ENCODE measurements at regions not wholly inside any gene's neighbourhood (a gene's known extent, or its start where the extent isn't known, plus 50 kb on each side); places are given as distances from the start of the nearest gene placed in this dataset.

- peaks cover 11% of the 10 kb centered on the region for H3K4me1 Mint-ChIP-seq (ENCODE audit: low read depth, unreplicated experiment)
- H3K36me3 ChIP-seq (ENCODE audit: control insufficient read depth, insufficient read depth, low read length), result no peaks in the 10 kb centered on the region
- 0 out of 2 replicates have a peak, but pooled peaks cover 3% of the 10 kb centered on the region for H3K9me3 ChIP-seq
- H3K27ac Mint-ChIP-seq (ENCODE audit: unreplicated experiment), result no peak overlapping the region
- H3K9me3 Mint-ChIP-seq (ENCODE audit: unreplicated experiment), result no peaks in the 10 kb centered on the region
- no peak overlapping the region for H3K4me3 Mint-ChIP-seq (ENCODE audit: unreplicated experiment)
- no peaks in the 10 kb centered on the region for H3K4me1 ChIP-seq
- ChIA-PET CTCF (no interaction called here), POLR2A (no interaction called here)
- DNase-seq, result no peak
- intact Hi-C loops (cut with micrococcal nuclease; ENCODE audit: unreplicated experiment), result no loop called here
- H3K27me3 ChIP-seq (replicated peaks; ENCODE audit: control insufficient read depth, insufficient read depth, low read length), result no peaks in the 10 kb centered on the region
- BruUV-seq (replicated peaks), result no TSS peak
- TF ChIP-seq, protein P1, sequence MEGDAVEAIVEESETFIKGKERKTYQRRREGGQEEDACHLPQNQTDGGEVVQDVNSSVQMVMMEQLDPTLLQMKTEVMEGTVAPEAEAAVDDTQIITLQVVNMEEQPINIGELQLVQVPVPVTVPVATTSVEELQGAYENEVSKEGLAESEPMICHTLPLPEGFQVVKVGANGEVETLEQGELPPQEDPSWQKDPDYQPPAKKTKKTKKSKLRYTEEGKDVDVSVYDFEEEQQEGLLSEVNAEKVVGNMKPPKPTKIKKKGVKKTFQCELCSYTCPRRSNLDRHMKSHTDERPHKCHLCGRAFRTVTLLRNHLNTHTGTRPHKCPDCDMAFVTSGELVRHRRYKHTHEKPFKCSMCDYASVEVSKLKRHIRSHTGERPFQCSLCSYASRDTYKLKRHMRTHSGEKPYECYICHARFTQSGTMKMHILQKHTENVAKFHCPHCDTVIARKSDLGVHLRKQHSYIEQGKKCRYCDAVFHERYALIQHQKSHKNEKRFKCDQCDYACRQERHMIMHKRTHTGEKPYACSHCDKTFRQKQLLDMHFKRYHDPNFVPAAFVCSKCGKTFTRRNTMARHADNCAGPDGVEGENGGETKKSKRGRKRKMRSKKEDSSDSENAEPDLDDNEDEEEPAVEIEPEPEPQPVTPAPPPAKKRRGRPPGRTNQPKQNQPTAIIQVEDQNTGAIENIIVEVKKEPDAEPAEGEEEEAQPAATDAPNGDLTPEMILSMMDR (IDR thresholded peaks at IDR 0.05; ENCODE audit: insufficient read depth in 1 of 2, low read depth in 1 of 2, low read length in 1 of 2, severe bottlenecking in 1 of 2, unreplicated experiment in 1 of 2), result no peak
- no peaks in the 10 kb centered on the region for H3K27me3 Mint-ChIP-seq (ENCODE audit: insufficient read depth, unreplicated experiment)
- H3K4me3 ChIP-seq (ENCODE audit: low read depth, low read length), result no peak overlapping the region
- no peaks in the 10 kb centered on the region for H3K36me3 Mint-ChIP-seq (ENCODE audit: insufficient read depth, unreplicated experiment)
Observed at GRCh38 chr20:48180024-48180423, 394.7 kb upstream of the SULF2 start.

DNA sequence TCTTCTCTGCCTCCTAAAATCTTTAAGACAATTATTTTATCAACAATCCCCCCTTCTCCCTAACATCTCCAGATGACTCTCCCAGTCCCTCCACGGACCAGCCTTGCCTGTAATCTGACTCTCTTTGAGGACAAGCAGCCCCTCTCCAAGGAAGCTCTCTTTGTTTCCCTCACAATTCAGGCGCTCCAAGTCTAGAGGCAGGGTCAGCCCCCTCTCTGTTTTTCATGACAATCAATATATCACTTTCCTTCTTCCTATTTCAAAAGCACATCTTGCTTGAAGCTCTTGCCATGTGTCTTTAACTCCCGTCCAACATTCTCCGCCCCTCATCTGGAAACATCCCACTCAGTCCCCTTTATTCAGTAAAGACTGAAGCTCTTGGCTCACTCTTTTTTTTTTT is 393.4 kb upstream of the SULF2 start:
- H3K4me3 ChIP-seq (ENCODE audit: low read depth, low read length), result no peak overlapping the region
- BruUV-seq (replicated peaks), result no TSS peak
- TF ChIP-seq, protein P1 (IDR thresholded peaks at IDR 0.05; ENCODE audit: insufficient read depth in 1 of 2, low read depth in 1 of 2, low read length in 1 of 2, severe bottlenecking in 1 of 2, unreplicated experiment in 1 of 2), result no peak
- H3K36me3 Mint-ChIP-seq (ENCODE audit: insufficient read depth, unreplicated experiment), result no peaks in the 10 kb centered on the region
- no peak overlapping the region for H3K4me3 Mint-ChIP-seq (ENCODE audit: unreplicated experiment)
- peaks cover 3% of the 10 kb centered on the region for H3K27me3 Mint-ChIP-seq (ENCODE audit: insufficient read depth, unreplicated experiment)
- H3K9me3 ChIP-seq, result 0 out of 2 replicates have a peak, but pooled peaks cover 3% of the 10 kb centered on the region
- H3K4me1 ChIP-seq, result no peaks in the 10 kb centered on the region
- no peaks in the 10 kb centered on the region for H3K36me3 ChIP-seq (ENCODE audit: control insufficient read depth, insufficient read depth, low read length)
- CTCF ChIA-PET, result no interaction called here
- H3K4me1 Mint-ChIP-seq (ENCODE audit: low read depth, unreplicated experiment), result peaks cover 11% of the 10 kb centered on the region
- intact Hi-C loops (cut with micrococcal nuclease; ENCODE audit: unreplicated experiment), result no loop called here
- H3K9me3 Mint-ChIP-seq (ENCODE audit: unreplicated experiment), result no peaks in the 10 kb centered on the region
- no peak for DNase-seq
- H3K27me3 ChIP-seq (replicated peaks; ENCODE audit: control insufficient read depth, insufficient read depth, low read length), result no peaks in the 10 kb centered on the region
- POLR2A ChIA-PET, result no interaction called here
- H3K27ac Mint-ChIP-seq (ENCODE audit: unreplicated experiment), result no peak overlapping the region

DNA sequence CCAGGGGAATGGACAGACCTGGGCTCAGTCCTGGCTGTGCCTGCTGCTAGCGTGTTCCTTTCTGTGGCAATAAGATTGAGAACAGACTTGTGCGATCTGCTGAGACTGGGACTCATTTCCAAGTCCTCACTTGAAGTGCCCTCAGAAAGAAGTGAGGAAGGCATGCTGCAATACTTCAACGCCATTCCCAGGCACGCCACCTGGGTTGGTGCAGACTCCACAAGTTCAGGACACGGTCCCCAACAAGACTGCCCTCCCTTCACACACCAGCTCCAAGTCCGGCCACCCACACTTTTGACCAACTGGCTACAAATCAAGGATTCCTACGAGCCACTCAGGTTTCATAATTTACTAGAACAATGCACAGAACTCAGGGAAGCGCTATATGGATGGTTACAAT is 391.8 kb upstream of the SULF2 start:
- ChIA-PET CTCF (no interaction called here), POLR2A (interaction anchor here (0.6 kb wide), 1 partner anchor 930 kb away, joined by 3 read pairs; no protein-coding TSS in a partner anchor)
- no peak overlapping the region for H3K4me3 Mint-ChIP-seq (ENCODE audit: unreplicated experiment)
- Histone ChIP-seq H3K9me3 (0 out of 2 replicates have a peak, but pooled peaks cover 3% of the 10 kb centered on the region), H3K4me3 (ENCODE audit: low read depth, low read length) (no peak overlapping the region), H3K27me3 (replicated peaks; ENCODE audit: control insufficient read depth, insufficient read depth, low read length) (no peaks in the 10 kb centered on the region), H3K4me1 (no peaks in the 10 kb centered on the region), H3K36me3 (ENCODE audit: control insufficient read depth, insufficient read depth, low read length) (no peaks in the 10 kb centered on the region)
- no peaks in the 10 kb centered on the region for H3K36me3 Mint-ChIP-seq (ENCODE audit: insufficient read depth, unreplicated experiment)
- DNase-seq, result no peak
- H3K9me3 Mint-ChIP-seq (ENCODE audit: unreplicated experiment), result no peaks in the 10 kb centered on the region
- H3K27me3 Mint-ChIP-seq (ENCODE audit: insufficient read depth, unreplicated experiment), result peaks cover 3% of the 10 kb centered on the region
- peaks cover 11% of the 10 kb centered on the region for H3K4me1 Mint-ChIP-seq (ENCODE audit: low read depth, unreplicated experiment)
- intact Hi-C loops (cut with micrococcal nuclease; ENCODE audit: unreplicated experiment), result no loop called here
- TF ChIP-seq, protein P1 (IDR thresholded peaks at IDR 0.05; ENCODE audit: insufficient read depth in 1 of 2, low read depth in 1 of 2, low read length in 1 of 2, severe bottlenecking in 1 of 2, unreplicated experiment in 1 of 2), result no peak
- BruUV-seq (replicated peaks), result no TSS peak
- no peak overlapping the region for H3K27ac Mint-ChIP-seq (ENCODE audit: unreplicated experiment)

All from Caco-2 (cell line).